HepG2 (cell line): ENCODE measurements at regions not wholly inside any gene's neighbourhood (a gene's known extent, or its start where the extent isn't known, plus 50 kb on each side); places are given as distances from the start of the nearest gene placed in this dataset.

Experiments
- ATAC-seq: fragments of 200-7000 bp; cut with Tn5 transposase; 3 replicates; pipeline ENCODE4 v1.9.1; 2020; ENCODE audit warnings: mild to moderate bottlenecking, moderate library complexity
- BruUV-seq: library from RNA; stranded (reverse); fragments of 400-500 nt; replicated peaks from 2 replicates; lab custom pipeline; 2021; lab: Mats Ljungman, UMichigan
- CTCF ChIA-PET: fragments of 300-600 bp; formaldehyde crosslinking; extraction: SDS; loops from one replicate; lab custom pipeline; 2021; ENCODE audit warnings: low total read pairs, inconsistent platforms, low intra/inter-chr PET ratio; lab: Yijun Ruan, JAX
- POLR2A ChIA-PET: fragments of 350-600 bp; sonication (Branson Sonifier 250); formaldehyde crosslinking; loops from one replicate; lab custom pipeline; 2020; ENCODE audit warnings: antibody characterized with exemption, inconsistent platforms; lab: Yijun Ruan, JAX
- DNase-seq: peaks from one replicate; pipeline ENCODE4 v3.0.0-alpha.2; 2015; ENCODE audit warnings: low spot score
- FAIRE-seq: peaks from 3 replicates; lab custom pipeline; 2011; peaks lifted over from hg19 to GRCh38; lab: Jason Lieb, UNC
- H2AFZ ChIP-seq: one replicate; pipeline ENCODE4 v1.6.1; 2011; ENCODE audit warnings: low read length, inconsistent platforms
- H3K27ac ChIP-seq: fragments of 300-600 bp; 3 replicates; pipeline ENCODE4 v1.8.0; 2011; ENCODE audit warnings: mixed run types, mild to moderate bottlenecking, mixed read lengths, low read length, inconsistent platforms; ENCODE audit not compliant: insufficient read depth; ENCODE audit errors: extremely low read length
- H3K27me3 ChIP-seq, 2 experiments: fragments of 200-600 bp in 1 of 2; 2 replicates in 1 of 2; 3 replicates in 1 of 2; pipeline versions ENCODE4 v1.6.0 to v1.8.0; 2011; ENCODE audit warnings: low read length in 2 of 2, mild to moderate bottlenecking in 2 of 2, moderate library complexity in 2 of 2, inconsistent platforms in 1 of 2; ENCODE audit not compliant: insufficient read depth in 2 of 2, control insufficient read depth in 1 of 2
- H3K36me3 ChIP-seq, 2 experiments: fragments of 200-600 bp in 1 of 2; replicated peaks in 1 of 2; 2 replicates in 1 of 2; 3 replicates in 1 of 2; pipeline versions ENCODE4 v1.5.1 to v1.8.0; 2011; ENCODE audit warnings: low read length in 2 of 2, inconsistent platforms in 1 of 2; ENCODE audit not compliant: insufficient read depth in 2 of 2, control insufficient read depth in 1 of 2
- H3K4me1 ChIP-seq: 2 replicates; pipeline ENCODE4 v1.5.1; 2012; ENCODE audit warnings: low read length, inconsistent platforms; ENCODE audit not compliant: insufficient read depth
- H3K4me2 ChIP-seq: 2 replicates; pipeline ENCODE4 v1.6.0; 2011; ENCODE audit warnings: low read depth, low read length, inconsistent platforms
- H3K4me3 ChIP-seq, 3 experiments: fragments of 200-600 bp in 1 of 3; sonication (generic), shearing (Covaris generic) in 1 of 3; replicated peaks in 1 of 3; 2 replicates each; pipeline ENCODE4 v1.5.1; 2011 to 2016; ENCODE audit warnings: low read length in 3 of 3, inconsistent platforms in 2 of 3, low read depth in 2 of 3, mild to moderate bottlenecking in 2 of 3, control low read depth in 1 of 3, mixed read lengths in 1 of 3; ENCODE audit not compliant: insufficient read depth in 1 of 3
- H3K79me2 ChIP-seq: one replicate; pipeline ENCODE4 v1.6.1; 2011; ENCODE audit warnings: low read length, inconsistent platforms; ENCODE audit not compliant: insufficient read depth
- H3K9ac ChIP-seq: 2 replicates; pipeline ENCODE4 v1.6.0; 2011; ENCODE audit warnings: mild to moderate bottlenecking, low read depth, low read length, inconsistent platforms; ENCODE audit not compliant: insufficient read depth
- H3K9me3 ChIP-seq: 2 replicates; pipeline ENCODE4 v1.5.1; 2012; ENCODE audit warnings: mild to moderate bottlenecking, low read length
- H4K20me1 ChIP-seq: 2 replicates; pipeline ENCODE4 v1.6.0; 2011; ENCODE audit warnings: inconsistent platforms, mild to moderate bottlenecking, low read length, moderate library complexity; ENCODE audit not compliant: insufficient read depth
- PHF5A ChIP-seq: IDR thresholded peaks from one replicate; pipeline ENCODE4 v1.6.1; 2018; ENCODE audit warnings: low read depth, missing genetic modification reagents; ENCODE audit not compliant: unreplicated experiment
- RBAK ChIP-seq: sonication (generic); formaldehyde crosslinking; IDR thresholded peaks from 2 replicates; pipeline ENCODE4 v1.5.1; 2020; ENCODE audit warnings: mild to moderate bottlenecking, missing genetic modification reagents
- SMAD1 ChIP-seq: sonication (generic); formaldehyde crosslinking; IDR thresholded peaks from 2 replicates; pipeline ENCODE4 v1.4.0; 2020; ENCODE audit warnings: missing genetic modification reagents, low read depth, mild to moderate bottlenecking, borderline replicate concordance
- ZNF30 ChIP-seq: sonication (generic); formaldehyde crosslinking; IDR thresholded peaks from 2 replicates; pipeline ENCODE4 v1.5.0; 2020; ENCODE audit warnings: mild to moderate bottlenecking, missing genetic modification reagents
- ZNF432 ChIP-seq: sonication (generic); formaldehyde crosslinking; IDR thresholded peaks from 2 replicates; pipeline ENCODE4 v1.5.0; 2020; ENCODE audit warnings: missing genetic modification reagents, mild to moderate bottlenecking, borderline replicate concordance
- WGBS: methylation state at CpG from one replicate; pipeline ENCODE4 v1.1.6; 2017; ENCODE audit warnings: low lambda C conversion rate; 5-methylcytosine and 5-hydroxymethylcytosine counted together
- in situ Hi-C: cut with HindIII; loops from 2 replicates; pipeline ENCODE4 v1.10.0; 2017; ENCODE audit warnings: low pct_unique_long_range_greater_than_20kb; ENCODE audit not compliant: extremely low pct_ligation_motif_present
- intact Hi-C: fragments of 100-400 bp; cut with micrococcal nuclease; formaldehyde crosslinking; loops from one replicate; pipeline ENCODE4 v1.10.0; 2022; ENCODE audit not compliant: unreplicated experiment
- TF ChIP-seq, protein P1 (sequence below): IDR thresholded peaks from 2 replicates; pipeline ENCODE4 v1.6.1; 2016; ENCODE audit warnings: missing compliant biosample characterization, missing genetic modification reagents, borderline replicate concordance
- TF ChIP-seq, protein P2 (sequence below): IDR thresholded peaks from 2 replicates; pipeline ENCODE4 v1.4.0; 2020; ENCODE audit warnings: mild to moderate bottlenecking, missing genetic modification reagents
- TF ChIP-seq, protein P3 (sequence below): IDR thresholded peaks from 2 replicates; pipeline ENCODE4 v1.6.1; 2018; ENCODE audit warnings: missing genetic modification reagents

DNA sequence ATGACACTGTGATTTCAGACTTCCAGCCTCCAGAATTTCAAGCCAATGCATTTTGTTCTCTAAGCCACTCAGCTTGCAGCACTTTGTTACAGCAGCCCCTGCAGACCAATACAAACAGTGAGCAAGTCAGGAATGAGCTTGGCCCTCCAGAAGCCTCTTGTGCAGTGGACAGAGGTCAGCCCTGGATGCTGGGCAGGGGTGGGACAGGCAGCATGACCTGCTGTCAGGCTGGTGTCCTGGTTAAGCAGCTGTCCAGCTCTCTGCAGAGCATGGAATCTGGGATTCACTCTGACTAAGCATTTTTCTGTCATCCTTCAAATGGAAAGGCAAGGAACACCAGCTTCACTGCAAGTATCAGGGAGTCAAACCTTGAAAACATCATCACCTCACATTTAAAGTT is 85.5 kb upstream of the GDF10 start:
- Histone ChIP-seq H4K20me1 (no peaks in the 10 kb centered on the region), H3K27ac (no peak overlapping the region), H3K4me1 (no peaks in the 10 kb centered on the region), H2AFZ (no peak overlapping the region), H3K27me3 (no peaks in the 10 kb centered on the region), H3K9ac (no peak overlapping the region), H3K4me2 (no peak overlapping the region), H3K36me3 (no peaks in the 10 kb centered on the region), H3K9me3 (no peaks in the 10 kb centered on the region), H3K4me3 (no peak overlapping the region), H3K79me2 (no peaks in the 10 kb centered on the region)
- no TSS peak for BruUV-seq
- no peak for DNase-seq
- POLR2A ChIA-PET: no interaction called here
- intact Hi-C loops (no loop called here), in situ Hi-C loops (no loop called here)
- CTCF ChIA-PET: no interaction called here
- TF ChIP-seq PHF5A (CRISPR knock-in tag): no peak
- TF ChIP-seq RBAK (CRISPR knock-in tag): 0 out of 2 replicates have a peak, but pooled peaks have one; percentile 53
- ATAC-seq: no peak
- FAIRE-seq: no peak

DNA sequence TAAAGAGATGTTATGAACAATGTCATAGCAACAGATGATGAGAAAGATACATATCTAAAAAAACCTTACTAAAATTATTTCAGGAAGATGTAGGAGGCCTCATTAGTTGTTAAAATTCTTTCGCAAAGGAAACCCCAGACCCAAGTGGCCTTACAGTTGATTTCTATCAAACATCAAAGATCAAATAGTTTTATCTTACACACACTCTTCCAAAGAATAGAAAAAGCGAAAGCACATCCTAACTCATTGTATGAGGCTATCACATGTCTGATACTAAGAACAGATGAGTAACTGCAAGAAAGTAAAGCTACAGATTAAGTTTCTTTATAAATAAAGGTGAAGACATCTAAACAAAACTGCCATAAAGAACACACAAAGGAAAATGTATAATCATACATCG is 82.9 kb upstream of the GDF10 start:
- Histone ChIP-seq H3K27ac (no peak overlapping the region), H3K9me3 (no peaks in the 10 kb centered on the region), H3K4me1 (no peaks in the 10 kb centered on the region), H3K4me3 (no peak overlapping the region), H4K20me1 (no peaks in the 10 kb centered on the region), H3K4me2 (no peak overlapping the region), H3K27me3 (no peaks in the 10 kb centered on the region; a peak in 1 of 5 replicates), H2AFZ (no peak overlapping the region), H3K79me2 (no peaks in the 10 kb centered on the region), H3K9ac (no peak overlapping the region), H3K36me3 (no peaks in the 10 kb centered on the region)
- WGBS: 32% methylated on average over 3 of the region's 3 CpGs
- POLR2A ChIA-PET: no interaction called here
- ATAC-seq (no peak), FAIRE-seq (no peak), DNase-seq (no peak)
- in situ Hi-C loops (no loop called here), intact Hi-C loops (no loop called here)
- BruUV-seq: no TSS peak
- CTCF ChIA-PET: no interaction called here
- TF ChIP-seq SMAD1 (CRISPR knock-in tag): no peak
- TF ChIP-seq, protein P1, sequence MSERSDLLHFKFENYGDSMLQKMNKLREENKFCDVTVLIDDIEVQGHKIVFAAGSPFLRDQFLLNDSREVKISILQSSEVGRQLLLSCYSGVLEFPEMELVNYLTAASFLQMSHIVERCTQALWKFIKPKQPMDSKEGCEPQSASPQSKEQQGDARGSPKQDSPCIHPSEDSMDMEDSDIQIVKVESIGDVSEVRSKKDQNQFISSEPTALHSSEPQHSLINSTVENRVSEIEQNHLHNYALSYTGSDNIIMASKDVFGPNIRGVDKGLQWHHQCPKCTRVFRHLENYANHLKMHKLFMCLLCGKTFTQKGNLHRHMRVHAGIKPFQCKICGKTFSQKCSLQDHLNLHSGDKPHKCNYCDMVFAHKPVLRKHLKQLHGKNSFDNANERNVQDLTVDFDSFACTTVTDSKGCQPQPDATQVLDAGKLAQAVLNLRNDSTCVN (CRISPR knock-in tag): no peak
- no peak for TF ChIP-seq ZNF432 (CRISPR knock-in tag)
- no peak for TF ChIP-seq ZNF30
- TF ChIP-seq, protein P2, sequence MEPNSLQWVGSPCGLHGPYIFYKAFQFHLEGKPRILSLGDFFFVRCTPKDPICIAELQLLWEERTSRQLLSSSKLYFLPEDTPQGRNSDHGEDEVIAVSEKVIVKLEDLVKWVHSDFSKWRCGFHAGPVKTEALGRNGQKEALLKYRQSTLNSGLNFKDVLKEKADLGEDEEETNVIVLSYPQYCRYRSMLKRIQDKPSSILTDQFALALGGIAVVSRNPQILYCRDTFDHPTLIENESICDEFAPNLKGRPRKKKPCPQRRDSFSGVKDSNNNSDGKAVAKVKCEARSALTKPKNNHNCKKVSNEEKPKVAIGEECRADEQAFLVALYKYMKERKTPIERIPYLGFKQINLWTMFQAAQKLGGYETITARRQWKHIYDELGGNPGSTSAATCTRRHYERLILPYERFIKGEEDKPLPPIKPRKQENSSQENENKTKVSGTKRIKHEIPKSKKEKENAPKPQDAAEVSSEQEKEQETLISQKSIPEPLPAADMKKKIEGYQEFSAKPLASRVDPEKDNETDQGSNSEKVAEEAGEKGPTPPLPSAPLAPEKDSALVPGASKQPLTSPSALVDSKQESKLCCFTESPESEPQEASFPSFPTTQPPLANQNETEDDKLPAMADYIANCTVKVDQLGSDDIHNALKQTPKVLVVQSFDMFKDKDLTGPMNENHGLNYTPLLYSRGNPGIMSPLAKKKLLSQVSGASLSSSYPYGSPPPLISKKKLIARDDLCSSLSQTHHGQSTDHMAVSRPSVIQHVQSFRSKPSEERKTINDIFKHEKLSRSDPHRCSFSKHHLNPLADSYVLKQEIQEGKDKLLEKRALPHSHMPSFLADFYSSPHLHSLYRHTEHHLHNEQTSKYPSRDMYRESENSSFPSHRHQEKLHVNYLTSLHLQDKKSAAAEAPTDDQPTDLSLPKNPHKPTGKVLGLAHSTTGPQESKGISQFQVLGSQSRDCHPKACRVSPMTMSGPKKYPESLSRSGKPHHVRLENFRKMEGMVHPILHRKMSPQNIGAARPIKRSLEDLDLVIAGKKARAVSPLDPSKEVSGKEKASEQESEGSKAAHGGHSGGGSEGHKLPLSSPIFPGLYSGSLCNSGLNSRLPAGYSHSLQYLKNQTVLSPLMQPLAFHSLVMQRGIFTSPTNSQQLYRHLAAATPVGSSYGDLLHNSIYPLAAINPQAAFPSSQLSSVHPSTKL (CRISPR knock-in tag): no peak
- TF ChIP-seq, protein P3, sequence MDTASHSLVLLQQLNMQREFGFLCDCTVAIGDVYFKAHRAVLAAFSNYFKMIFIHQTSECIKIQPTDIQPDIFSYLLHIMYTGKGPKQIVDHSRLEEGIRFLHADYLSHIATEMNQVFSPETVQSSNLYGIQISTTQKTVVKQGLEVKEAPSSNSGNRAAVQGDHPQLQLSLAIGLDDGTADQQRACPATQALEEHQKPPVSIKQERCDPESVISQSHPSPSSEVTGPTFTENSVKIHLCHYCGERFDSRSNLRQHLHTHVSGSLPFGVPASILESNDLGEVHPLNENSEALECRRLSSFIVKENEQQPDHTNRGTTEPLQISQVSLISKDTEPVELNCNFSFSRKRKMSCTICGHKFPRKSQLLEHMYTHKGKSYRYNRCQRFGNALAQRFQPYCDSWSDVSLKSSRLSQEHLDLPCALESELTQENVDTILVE (CRISPR knock-in tag): no peak
